NCI-H128 (cell line): ENCODE measurements at regions not wholly inside any gene's neighbourhood (a gene's known extent, or its start where the extent isn't known, plus 50 kb on each side); places are given as distances from the start of the nearest gene placed in this dataset.
A peak's percentile ranks its signal among the peaks of the same experiment; 100 is the strongest.
"Not testable (repeated sequence)": the region's sequence is repeated elsewhere in the genome, so short reads cannot be mapped to it uniquely, and the experiment has no call there.

Experiments used
- DNase-seq: peaks from one replicate; lab custom pipeline; 2025; ENCODE audit not compliant: unreplicated experiment; lab: John Stamatoyannopoulos, UW

- DNase-seq, result no peak
These were observed 85.7 kb downstream of the SUCLG1 start for GRCh38 chr2:84373391-84373790.

DNA sequence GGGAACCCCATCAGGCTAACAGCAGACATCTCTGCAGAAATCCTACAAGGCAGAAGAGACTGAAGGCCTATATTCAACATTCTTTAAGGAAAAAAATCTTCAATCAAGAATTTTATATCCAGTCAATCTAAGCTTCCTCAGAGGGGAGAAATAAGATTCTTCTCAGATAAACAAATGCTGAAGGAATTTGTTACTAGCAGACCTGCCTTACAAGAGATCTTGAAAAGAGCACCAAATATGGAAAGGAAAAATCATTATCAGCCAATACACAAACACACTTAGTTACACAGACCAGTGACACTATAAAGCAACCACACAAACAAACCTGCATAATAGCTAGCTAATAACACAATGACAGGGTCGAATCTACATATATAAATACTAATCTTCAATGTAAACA is 96.5 kb downstream of the SUCLG1 start:
- no peak for DNase-seq

GRCh38 chr2:84338069-84338468 is 121.0 kb downstream of the SUCLG1 start:
- DNase-seq, result no peak

DNA sequence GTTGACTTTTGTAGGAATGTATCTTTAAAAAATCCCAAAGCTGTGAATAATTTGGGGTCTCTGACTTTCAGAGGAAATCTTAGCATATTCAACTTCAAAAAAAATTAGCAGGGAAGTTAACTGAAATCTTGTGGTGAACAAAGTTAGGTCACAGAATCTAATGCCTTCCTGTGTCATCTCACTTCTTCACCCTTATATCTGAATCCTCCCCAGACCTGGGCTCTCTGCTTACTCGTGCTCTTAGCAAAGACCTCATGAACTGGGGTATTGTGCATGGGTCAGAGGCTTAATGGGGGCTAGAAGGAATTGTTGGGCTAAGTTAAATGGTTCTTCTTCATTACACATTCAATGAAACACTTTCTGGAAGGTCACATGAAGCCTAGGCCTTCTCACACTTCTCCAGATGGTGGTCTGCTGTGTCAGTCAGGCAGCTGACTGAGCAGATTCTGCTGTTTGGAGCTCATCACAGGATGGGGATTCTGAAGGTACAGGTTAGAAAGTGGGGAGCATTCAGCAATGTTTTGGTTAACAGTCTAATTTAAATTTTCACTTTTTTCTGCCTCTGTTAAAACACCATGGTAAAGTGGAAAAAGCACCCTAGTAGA is 131.3 kb downstream of the SUCLG1 start:
- no peak for DNase-seq

DNA sequence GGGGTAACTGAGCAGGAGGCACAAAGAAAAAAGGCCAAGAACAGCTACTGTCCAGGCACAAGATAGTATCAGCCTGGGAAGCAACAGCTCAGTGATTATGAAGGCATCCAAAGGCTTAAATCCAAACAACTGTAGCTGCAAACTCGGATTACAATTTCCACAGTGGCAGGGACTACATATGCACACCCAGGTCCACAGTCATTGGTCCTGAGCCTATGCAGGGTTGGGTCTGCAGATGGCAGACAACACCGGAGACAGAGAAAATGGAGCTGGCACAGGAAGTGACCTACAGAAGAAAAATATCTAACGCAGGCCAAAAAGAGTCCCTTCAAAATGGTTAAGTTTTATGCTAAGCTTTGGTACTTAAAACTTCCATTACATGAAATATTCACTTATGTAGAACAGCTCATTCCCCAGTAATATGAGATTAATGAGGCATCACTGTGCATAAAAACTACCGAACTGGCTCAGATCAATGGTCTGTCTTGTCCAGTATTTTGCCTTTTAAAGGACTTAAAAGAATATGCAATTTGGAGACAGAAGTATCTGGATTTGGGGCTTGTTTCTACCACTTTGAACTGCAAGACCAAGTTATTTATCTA is 132.1 kb downstream of the SUCLG1 start:
- no peak for DNase-seq

DNA sequence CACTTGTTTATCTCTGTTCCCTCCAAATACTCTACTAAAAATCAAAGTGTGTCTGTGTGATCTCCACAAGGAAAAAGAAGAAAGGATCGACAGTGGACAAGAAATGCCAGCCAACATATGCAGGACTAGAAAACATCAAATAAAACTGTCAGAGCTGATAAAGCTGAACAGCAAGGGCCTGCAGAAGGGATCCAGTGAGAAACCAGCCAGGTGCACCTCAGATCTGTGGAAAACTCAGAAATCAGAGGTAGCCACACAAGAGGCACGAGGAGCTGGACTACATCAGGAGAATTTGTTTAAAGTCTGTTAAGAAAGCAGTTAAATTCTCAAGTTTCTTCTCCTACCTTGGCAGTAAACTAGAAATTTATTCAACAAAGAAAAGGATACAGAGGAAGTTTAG is 135.2 kb downstream of the SUCLG1 start:
- no peak for DNase-seq

GRCh38 chr2:84320940-84321339 is 138.1 kb downstream of the SUCLG1 start:
- DNase-seq, result no peak

DNA sequence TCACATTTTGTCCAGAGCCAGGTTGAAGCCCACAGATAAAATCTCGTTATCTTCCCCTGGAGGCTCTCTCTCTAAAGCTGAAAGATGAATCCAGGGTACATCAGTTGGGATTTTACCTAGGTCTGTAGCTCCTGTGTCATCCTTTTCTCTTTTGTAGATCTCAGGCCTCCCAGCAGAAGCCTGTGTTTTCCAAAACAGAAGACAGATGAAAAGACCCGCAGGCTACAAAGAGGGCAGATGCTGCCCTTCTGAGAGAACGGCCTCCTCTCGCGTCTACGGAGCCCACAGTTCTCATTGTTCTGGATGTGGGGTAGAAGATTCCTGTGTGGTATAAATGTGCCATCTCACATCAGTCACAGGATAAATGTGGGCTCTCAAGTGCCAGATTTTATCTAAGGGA is 139.5 kb downstream of the SUCLG1 start:
- no peak for DNase-seq

DNA sequence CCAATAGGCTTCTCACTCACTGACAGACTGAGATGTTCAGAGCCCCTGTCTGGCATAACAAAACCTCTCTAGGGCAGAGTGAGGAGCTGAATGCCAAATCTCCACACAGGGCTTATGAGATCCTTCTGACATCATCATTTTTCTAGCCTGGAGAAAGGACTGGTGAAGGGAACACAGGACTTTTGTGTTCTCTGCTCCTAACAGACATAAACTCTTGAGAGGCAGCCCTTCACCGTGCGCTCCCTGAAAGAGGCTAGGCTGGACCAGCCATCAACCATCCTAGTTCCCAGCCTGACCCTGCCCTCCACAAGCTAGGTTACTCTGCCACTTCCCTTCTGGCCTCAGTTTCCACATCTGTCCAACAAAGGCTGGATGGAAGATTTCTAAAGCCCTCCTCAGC is 141.9 kb downstream of the SUCLG1 start:
- DNase-seq, result no peak

- DNase-seq, result peak; percentile 68
These were observed 144.2 kb downstream of the SUCLG1 start for GRCh38 chr2:84314901-84315330.

DNA sequence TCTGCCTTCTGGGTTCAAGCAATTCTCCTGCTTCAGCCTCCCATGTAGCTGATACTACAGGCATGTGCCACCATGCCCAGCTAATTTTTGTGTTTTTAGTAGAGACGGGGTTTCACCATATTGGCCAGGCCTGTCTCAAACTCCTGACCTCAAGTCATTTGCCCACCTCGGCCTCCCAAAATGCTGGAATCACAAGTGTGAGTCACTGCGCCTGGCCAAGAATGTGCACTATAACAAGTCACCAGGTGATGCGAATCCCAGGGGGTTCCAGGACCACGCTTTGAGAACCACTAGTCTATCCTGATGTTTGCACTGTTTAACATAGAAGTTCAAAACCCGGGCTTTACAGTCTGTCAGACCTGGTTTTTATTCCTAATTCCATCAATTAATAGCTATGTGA is 144.8 kb downstream of the SUCLG1 start:
- no peak for DNase-seq

- DNase-seq, result no peak
These were observed 149.8 kb downstream of the SUCLG1 start for GRCh38 chr2:84309281-84309680.

GRCh38 chr2:84306361-84306760 is 152.7 kb downstream of the SUCLG1 start:
- no peak for DNase-seq

DNA sequence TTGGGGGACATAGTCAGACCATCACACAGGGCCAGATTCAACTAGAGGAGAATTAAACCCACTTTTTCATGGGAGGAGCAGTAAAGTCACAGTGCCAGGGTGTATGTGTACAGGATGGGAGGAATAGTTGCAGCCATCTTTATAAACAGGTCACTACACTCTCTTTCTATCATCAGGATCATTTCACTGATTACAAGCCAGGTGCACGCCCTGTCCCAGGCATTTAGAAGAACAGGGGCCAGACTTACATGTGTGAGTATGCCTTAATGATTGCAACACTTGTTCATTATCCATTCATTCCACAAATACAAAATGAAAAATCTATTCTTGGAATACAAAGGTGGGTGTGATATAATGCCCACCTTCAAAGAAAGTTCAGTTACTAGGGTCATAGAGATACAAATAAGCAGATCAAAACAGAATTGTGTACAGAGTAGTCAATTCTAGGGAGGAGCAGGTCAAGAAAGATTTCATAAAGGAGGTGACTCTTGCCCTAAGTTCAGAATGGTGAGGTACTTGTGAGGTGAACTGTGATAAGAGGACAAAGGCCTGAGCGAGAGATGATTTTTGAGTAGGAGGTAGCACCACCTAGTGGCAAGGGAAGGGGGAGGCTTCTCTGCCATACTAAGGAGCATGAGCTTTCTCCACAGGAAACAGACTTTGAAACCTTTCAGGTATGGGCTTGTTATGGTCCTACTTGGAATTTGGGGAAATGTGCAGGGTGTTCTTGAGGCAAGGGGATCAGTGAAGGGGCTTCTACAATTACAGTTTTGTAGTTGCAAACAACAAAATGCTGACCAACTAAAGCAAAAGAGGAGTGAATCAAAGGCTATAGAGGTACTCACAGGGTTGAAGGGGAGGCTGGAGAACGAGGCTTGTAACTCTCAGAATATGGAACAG is 156.3 kb downstream of the SUCLG1 start:
- peak; percentile 30 for DNase-seq

- no peak for DNase-seq
These were observed 157.4 kb downstream of the SUCLG1 start for GRCh38 chr2:84301717-84302116.

GRCh38 chr2:84300696-84301029 is 158.4 kb downstream of the SUCLG1 start:
- no peak for DNase-seq

DNA sequence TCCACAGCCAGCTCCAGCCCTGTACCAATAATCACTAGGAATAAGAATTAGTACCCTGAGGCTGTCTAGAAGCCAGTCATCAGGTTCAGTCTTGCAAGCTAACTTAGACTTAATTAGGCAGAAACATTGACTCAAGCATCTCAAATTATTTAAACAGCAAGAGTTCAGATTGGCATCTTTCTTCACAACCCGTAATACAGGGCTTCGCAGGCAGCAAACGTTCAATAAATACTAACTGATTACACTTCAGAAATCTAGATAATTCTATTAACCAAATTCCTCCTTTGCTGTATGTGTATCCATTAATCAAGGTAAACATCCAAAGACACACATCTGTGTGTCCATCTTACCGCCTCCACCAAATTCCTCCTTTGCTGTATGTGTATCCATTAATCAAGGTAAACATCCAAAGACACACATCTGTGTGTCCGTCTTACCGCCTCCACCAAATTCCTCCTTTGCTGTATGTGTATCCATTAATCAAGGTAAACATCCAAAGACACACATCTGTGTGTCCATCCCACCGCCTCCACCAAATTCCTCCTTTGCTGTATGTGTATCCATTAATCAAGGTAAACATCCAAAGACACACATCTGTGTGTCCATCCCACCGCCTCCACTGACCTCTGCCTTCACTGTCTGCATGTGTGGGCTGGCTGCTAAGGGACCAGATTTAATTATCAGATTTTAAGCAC is 158.9 kb downstream of the SUCLG1 start:
- DNase-seq, result not testable (repeated sequence)

- no peak for DNase-seq
These were observed 159.8 kb downstream of the SUCLG1 start for GRCh38 chr2:84299211-84299775.

DNA sequence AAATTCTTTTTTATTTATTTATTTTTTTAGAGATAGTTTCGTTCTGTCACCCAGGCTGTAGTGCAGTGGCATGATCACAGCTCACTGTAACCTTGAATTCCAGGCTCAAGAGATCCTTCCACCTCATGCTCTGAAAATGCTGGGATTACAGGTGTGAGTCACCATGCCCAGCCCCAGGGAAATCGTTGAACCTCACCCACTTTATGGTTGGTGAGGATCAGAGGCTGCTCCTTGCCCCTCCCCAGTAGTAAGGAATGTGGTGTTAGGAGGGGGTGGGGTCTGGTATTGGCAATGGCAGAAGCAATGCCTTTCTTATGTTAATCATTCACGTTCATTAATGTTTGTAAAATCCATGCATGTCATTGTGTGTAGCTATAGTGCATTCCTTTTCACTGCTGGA is 161.9 kb downstream of the SUCLG1 start:
- DNase-seq, result no peak

- DNase-seq, result no peak
These were observed 165.2 kb downstream of the SUCLG1 start for GRCh38 chr2:84293791-84294380.

- no peak for DNase-seq
These were observed 166.5 kb downstream of the SUCLG1 start for GRCh38 chr2:84292545-84292944.
